ENCODE measurements at regions not wholly inside any gene's neighbourhood (a gene's known extent, or its start where the extent isn't known, plus 50 kb on each side); places are given as distances from the start of the nearest gene placed in this dataset.

GRCh38 chr13:88718781-88719180, 1047.6 kb downstream of the SLITRK5 start:
- Histone ChIP-seq H3K18ac (ENCODE audit: low read depth, low read length) (no peak overlapping the region), H3K4me2 (ENCODE audit: low read depth, low read length) (no peak overlapping the region), H2AK9ac (replicated peaks; ENCODE audit: low read depth, low read length, poor library complexity) (no peak overlapping the region), H3K36me3 (ENCODE audit: control insufficient read depth, insufficient read depth, low read length) (no peaks in the 10 kb centered on the region), H3K9me1 (ENCODE audit: insufficient read depth, low read length) (no peaks in the 10 kb centered on the region), H2BK15ac (ENCODE audit: low read depth, low read length) (no peak overlapping the region), H3K79me1 (ENCODE audit: low read depth in 1 of 2, low read length in 2 of 2) (no peaks in the 10 kb centered on the region), H3K9ac (ENCODE audit: low read depth, low read length) (no peak overlapping the region), H4K8ac (ENCODE audit: low read depth in 2 of 2, low read length in 2 of 2) (no peak overlapping the region), H3K14ac (replicated peaks; ENCODE audit: low read depth, low read length) (no peak overlapping the region), H2AFZ (replicated peaks; ENCODE audit: low read length, poor library complexity) (no peak overlapping the region), H2BK5ac (ENCODE audit: low read depth, low read length, poor library complexity, severe bottlenecking) (no peak overlapping the region), H2BK120ac (ENCODE audit: low read depth, low read length) (no peak overlapping the region), H2BK20ac (ENCODE audit: low read depth, low read length) (no peak overlapping the region), H3K4ac (ENCODE audit: low read depth, low read length) (no peak overlapping the region), H3K27ac (ENCODE audit: insufficient read depth, low read length) (no peak overlapping the region), H3K56ac (ENCODE audit: extremely low read depth, insufficient read depth, low read length) (no peak overlapping the region), H4K91ac (ENCODE audit: insufficient read depth, low read depth, low read length) (no peak overlapping the region), H3K4me3 (ENCODE audit: insufficient read depth, low read depth, low read length) (no peak overlapping the region), H4K5ac (ENCODE audit: low read depth, low read length) (no peak overlapping the region), H4K20me1 (ENCODE audit: insufficient read depth, low read length) (no peaks in the 10 kb centered on the region), H3K9me3 (ENCODE audit: control insufficient read depth, insufficient read depth, low read length) (peaks cover 8% of the 10 kb centered on the region), H2AK5ac (ENCODE audit: low read depth, low read length) (no peak overlapping the region), H3K23ac (ENCODE audit: low read depth, low read length) (no peak overlapping the region), H3K27me3 (ENCODE audit: control insufficient read depth, insufficient read depth, low read length) (no peaks in the 10 kb centered on the region), H3K4me1 (ENCODE audit: control insufficient read depth, insufficient read depth, low read length) (no peaks in the 10 kb centered on the region)
- in situ Hi-C loops (cut with MboI; ENCODE audit: low sequenced_read_pairs) (no loop called here), intact Hi-C loops (cut with micrococcal nuclease) (no loop called here), dilution Hi-C loops (cut with HindIII; ENCODE audit: low sequenced_read_pairs, unreplicated experiment) (no loop called here)
- WGBS, 2 experiments (ENCODE audit: extremely low coverage in 2 of 2, insufficient read length in 1 of 2), result no CpG with 5 or more reads among the region's 1 CpG
- TF ChIP-seq BHLHE40 (IDR thresholded peaks at IDR 0.05; ENCODE audit: low read depth, low read length), result no peak
- TF ChIP-seq USF2 (IDR thresholded peaks at IDR 0.05; ENCODE audit: low read depth, low read length), result no peak
- TF ChIP-seq RFX5 (IDR thresholded peaks at IDR 0.05; ENCODE audit: low read depth, low read length), result no peak
- no peak for TF ChIP-seq CEBPB (IDR thresholded peaks at IDR 0.05; ENCODE audit: low read depth, low read length)
- TF ChIP-seq MAFK (IDR thresholded peaks at IDR 0.05; ENCODE audit: low read depth, low read length), result no peak
- ATAC-seq (ENCODE audit: low read depth) (no peak), DNase-seq (no peak)
- POLR2A ChIA-PET (ENCODE audit: unreplicated experiment), result no interaction called here
- BruUV-seq (replicated peaks), result no TSS peak
- CTCF ChIA-PET, result no interaction called here

All from IMR-90 (cell line).